IMR-90 (cell line): ENCODE measurements at regions not wholly inside any gene's neighbourhood (a gene's known extent, or its start where the extent isn't known, plus 50 kb on each side); places are given as distances from the start of the nearest gene placed in this dataset.

Source experiments
- ATAC-seq: fragments of 200-7000 bp; cut with Tn5 transposase; 2 replicates; pipeline ENCODE4 v1.9.1; 2020; ENCODE audit warnings: low read depth, mild to moderate bottlenecking, moderate library complexity
- BruUV-seq: library from RNA; stranded (reverse); fragments of 400-500 nt; replicated peaks from 2 replicates; lab custom pipeline; 2021; lab: Mats Ljungman, UMichigan
- CTCF ChIA-PET: fragments of 300-600 bp; formaldehyde crosslinking; extraction: SDS; loops from one replicate; lab custom pipeline; 2021; ENCODE audit warnings: antibody characterized with exemption; lab: Yijun Ruan, JAX
- POLR2A ChIA-PET: fragments of 300-600 bp; sonication (Branson Sonifier 250); formaldehyde crosslinking; loops from one replicate; lab custom pipeline; 2022; ENCODE audit warnings: antibody characterized with exemption; ENCODE audit not compliant: unreplicated experiment; lab: Charles Lee
- DNase-seq: peaks from one replicate; pipeline ENCODE4 v3.0.0; 2013
- H2AFZ ChIP-seq: replicated peaks from 2 replicates; pipeline ENCODE3; 2013; ENCODE audit warnings: low read length, mild to moderate bottlenecking; ENCODE audit not compliant: poor library complexity
- H2AK5ac ChIP-seq: 2 replicates; pipeline ENCODE4 v1.6.1; 2013; ENCODE audit warnings: low read depth, low read length, inconsistent platforms
- H2AK9ac ChIP-seq: replicated peaks from 2 replicates; pipeline ENCODE3; 2013; ENCODE audit warnings: mild to moderate bottlenecking, low read depth, low read length, moderate library complexity; ENCODE audit not compliant: poor library complexity
- H2BK120ac ChIP-seq: 2 replicates; pipeline ENCODE4 v1.6.1; 2013; ENCODE audit warnings: low read depth, low read length, inconsistent platforms
- H2BK15ac ChIP-seq: 3 replicates; pipeline ENCODE4 v1.6.1; 2013; ENCODE audit warnings: low read depth, low read length, inconsistent platforms
- H2BK20ac ChIP-seq: 2 replicates; pipeline ENCODE4 v1.6.1; 2013; ENCODE audit warnings: low read depth, mild to moderate bottlenecking, inconsistent platforms, low read length, moderate library complexity
- H2BK5ac ChIP-seq: 2 replicates; pipeline ENCODE4 v1.6.1; 2013; ENCODE audit warnings: mild to moderate bottlenecking, low read depth, low read length, inconsistent platforms; ENCODE audit not compliant: poor library complexity, severe bottlenecking
- H3K14ac ChIP-seq: replicated peaks from 2 replicates; pipeline ENCODE4 v1.6.1; 2013; ENCODE audit warnings: low read depth, low read length, inconsistent platforms
- H3K18ac ChIP-seq: 2 replicates; pipeline ENCODE4 v1.6.1; 2013; ENCODE audit warnings: low read depth, low read length, control low read depth
- H3K23ac ChIP-seq: 2 replicates; pipeline ENCODE4 v1.6.1; 2013; ENCODE audit warnings: low read depth, low read length, inconsistent platforms
- H3K27ac ChIP-seq: 2 replicates; pipeline ENCODE4 v1.5.1; 2013; ENCODE audit warnings: mild to moderate bottlenecking, control low read depth, low read length; ENCODE audit not compliant: insufficient read depth
- H3K27me3 ChIP-seq: 2 replicates; pipeline ENCODE4 v1.6.1; 2013; ENCODE audit warnings: low read length; ENCODE audit not compliant: control insufficient read depth, insufficient read depth
- H3K36me3 ChIP-seq: 2 replicates; pipeline ENCODE4 v1.6.1; 2013; ENCODE audit warnings: low read length, mixed read lengths; ENCODE audit not compliant: control insufficient read depth, insufficient read depth
- H3K4ac ChIP-seq: 2 replicates; pipeline ENCODE4 v1.6.1; 2013; ENCODE audit warnings: low read depth, low read length, inconsistent platforms
- H3K4me1 ChIP-seq: 2 replicates; pipeline ENCODE4 v1.6.1; 2013; ENCODE audit warnings: low read length, mixed read lengths; ENCODE audit not compliant: control insufficient read depth, insufficient read depth
- H3K4me2 ChIP-seq: 2 replicates; pipeline ENCODE4 v1.6.1; 2013; ENCODE audit warnings: low read depth, mild to moderate bottlenecking, control low read depth, low read length, moderate library complexity
- H3K4me3 ChIP-seq: 2 replicates; pipeline ENCODE4 v1.5.1; 2013; ENCODE audit warnings: low read depth, mild to moderate bottlenecking, control low read depth, low read length, moderate library complexity; ENCODE audit not compliant: insufficient read depth
- H3K56ac ChIP-seq: 2 replicates; pipeline ENCODE4 v1.6.1; 2013; ENCODE audit warnings: low read length, inconsistent platforms; ENCODE audit not compliant: insufficient read depth; ENCODE audit errors: extremely low read depth
- H3K79me1 ChIP-seq, 2 experiments: 2 replicates each; pipeline ENCODE4 v1.6.1; 2013; ENCODE audit warnings: low read length in 2 of 2, inconsistent platforms in 1 of 2, low read depth in 1 of 2
- H3K9ac ChIP-seq: 2 replicates; pipeline ENCODE4 v1.6.1; 2013; ENCODE audit warnings: low read depth, low read length, control low read depth
- H3K9me1 ChIP-seq: 2 replicates; pipeline ENCODE4 v1.6.1; 2013; ENCODE audit warnings: low read length, inconsistent platforms; ENCODE audit not compliant: insufficient read depth
- H3K9me3 ChIP-seq: 2 replicates; pipeline ENCODE4 v1.6.1; 2013; ENCODE audit warnings: low read length; ENCODE audit not compliant: control insufficient read depth, insufficient read depth
- H4K20me1 ChIP-seq: 2 replicates; pipeline ENCODE4 v1.6.1; 2013; ENCODE audit warnings: low read length, inconsistent platforms; ENCODE audit not compliant: insufficient read depth
- H4K5ac ChIP-seq: 2 replicates; pipeline ENCODE4 v1.6.1; 2013; ENCODE audit warnings: mild to moderate bottlenecking, low read depth, low read length, control low read depth
- H4K8ac ChIP-seq, 2 experiments: 2 replicates each; pipeline ENCODE4 v1.6.1; 2013; ENCODE audit warnings: low read depth in 2 of 2, low read length in 2 of 2, control low read depth in 1 of 2, inconsistent platforms in 1 of 2
- H4K91ac ChIP-seq: 2 replicates; pipeline ENCODE4 v1.6.1; 2013; ENCODE audit warnings: low read depth, low read length, inconsistent platforms; ENCODE audit not compliant: insufficient read depth
- CEBPB ChIP-seq: IDR thresholded peaks from 2 replicates; pipeline ENCODE4 v1.6.1; 2012; ENCODE audit warnings: low read depth, low read length, improper control_type of control experiment
- FOS ChIP-seq: fragments of 150-350 bp; IDR thresholded peaks from 2 replicates; pipeline ENCODE4 v1.6.1; 2016; ENCODE audit warnings: low read depth, low read length
- NFE2L2 ChIP-seq: fragments of 150-350 bp; IDR thresholded peaks from 2 replicates; pipeline ENCODE4 v1.6.1; 2016; ENCODE audit warnings: low read depth, mild to moderate bottlenecking, low read length
- WGBS, 2 experiments: methylation state at CpG; one replicate each; pipeline versions ENCODE4 v1.1.5 to v1.1.7; 2013; ENCODE audit warnings: missing lambda C conversion rate in 2 of 2; ENCODE audit not compliant: insufficient read length in 1 of 2; ENCODE audit errors: extremely low coverage in 2 of 2; 5-methylcytosine and 5-hydroxymethylcytosine counted together
- dilution Hi-C: fragments of 300-500 bp; cut with HindIII; formaldehyde crosslinking; loops from one replicate; pipeline ENCODE4 v1.14.3; 2018; ENCODE audit warnings: low sequenced_read_pairs; ENCODE audit not compliant: unreplicated experiment
- in situ Hi-C: fragments of 300-500 bp; cut with MboI; formaldehyde crosslinking; loops from 3 replicates; pipeline ENCODE4 v1.14.3; 2019; ENCODE audit warnings: low sequenced_read_pairs, inconsistent platforms, mixed read lengths
- intact Hi-C: fragments of 100-400 bp; cut with micrococcal nuclease; formaldehyde crosslinking; loops from 2 replicates; pipeline ENCODE4 v1.10.0; 2022

- WGBS, 2 experiments: 60% methylated on average over 5 of the region's 12 CpGs; no CpG with 5 or more reads in 1 of the 2 experiments
- in situ Hi-C loops (no loop called here), intact Hi-C loops (no loop called here), dilution Hi-C loops (no loop called here)
- Histone ChIP-seq H3K4me1 (peaks cover 7% of the 10 kb centered on the region; the same call in 1 of the 2 replicates), H3K18ac (no peak overlapping the region; the same call in 1 of the 2 replicates), H3K27ac (no peak overlapping the region), H3K9me1 (no peaks in the 10 kb centered on the region), H2AK5ac (no peak overlapping the region), H3K79me1 (no peaks in the 10 kb centered on the region), H3K4ac (no peak overlapping the region), H3K9ac (no peak overlapping the region), H4K5ac (no peak overlapping the region; the same call in 1 of the 2 replicates), H4K20me1 (no peaks in the 10 kb centered on the region), H3K14ac (no peak overlapping the region), H3K4me3 (no peak overlapping the region), H3K56ac (no peak overlapping the region), H3K4me2 (no peak overlapping the region), H3K27me3 (peaks cover 9% of the 10 kb centered on the region; the same call in 1 of the 2 replicates), H2AK9ac (no peak overlapping the region), H2AFZ (no peak overlapping the region), H3K9me3 (no peaks in the 10 kb centered on the region; the same call in 1 of the 2 replicates), H4K91ac (no peak overlapping the region), H4K8ac (no peak overlapping the region), H3K36me3 (no peaks in the 10 kb centered on the region), H3K23ac (no peak overlapping the region; the same call in 1 of the 2 replicates), H2BK5ac (no peak overlapping the region), H2BK15ac (no peak overlapping the region), H2BK20ac (no peak overlapping the region), H2BK120ac (no peak overlapping the region)
- ChIA-PET CTCF (no interaction called here), POLR2A (no interaction called here)
- no TSS peak for BruUV-seq
- DNase-seq (no peak), ATAC-seq (peak; percentile 43)
- TF ChIP-seq NFE2L2 (no peak), CEBPB (peak; percentile 9; the same call in 1 of the 2 replicates), FOS (no peak)
These were observed 192.9 kb downstream of the RHOU start for GRCh38 chr1:228927946-228928898.
